Esophagus muscularis mucosa (tissue), 4 donors: ENCODE measurements at regions not wholly inside any gene's neighbourhood (a gene's known extent, or its start where the extent isn't known, plus 50 kb on each side); places are given as distances from the start of the nearest gene placed in this dataset.
"Not testable (repeated sequence)": the region's sequence is repeated elsewhere in the genome, so short reads cannot be mapped to it uniquely, and the experiment has no call there.

ENCODE experiments used
- DNase-seq: peaks from one replicate; pipeline ENCODE4 v3.0.0-alpha.2; 2017; ENCODE audit errors: extremely low spot score
- H3K27ac ChIP-seq, 4 donors: fragments of 200-600 bp; sonication (generic); replicated peaks in 1 of 4; 1 replicate in 3 of 4; 2 replicates in 1 of 4; pipeline ENCODE4 v1.5.1; 2016 to 2019; ENCODE audit warnings: mild to moderate bottlenecking in 1 of 4
- H3K27me3 ChIP-seq, 4 donors: fragments of 200-600 bp; sonication (generic); one replicate each; pipeline versions ENCODE4 v1.5.1 to v1.6.0; 2016 to 2019
- H3K36me3 ChIP-seq, 4 donors: fragments of 200-600 bp; sonication (generic); one replicate each; pipeline ENCODE4 v1.5.1; 2016 to 2019
- H3K4me1 ChIP-seq, 4 donors: fragments of 200-600 bp; sonication (generic); one replicate each; pipeline ENCODE4 v1.5.1; 2016 to 2019
- H3K4me3 ChIP-seq, 4 donors: fragments of 200-600 bp; sonication (generic); 1 replicate in 2 of 4; 2 replicates in 2 of 4; pipeline ENCODE4 v1.5.1; 2016 to 2019; ENCODE audit warnings: mild to moderate bottlenecking in 4 of 4, moderate library complexity in 1 of 4
- H3K9me3 ChIP-seq, 4 donors: fragments of 200-600 bp; sonication (generic); 1 replicate in 3 of 4; 2 replicates in 1 of 4; pipeline ENCODE4 v1.5.1; 2016 to 2019
- EP300 ChIP-seq: sonication (generic); formaldehyde crosslinking; IDR thresholded peaks from one replicate; pipeline ENCODE4 v1.6.1; 2017; ENCODE audit warnings: antibody characterized with exemption
- POLR2A ChIP-seq: fragments of 450-650 bp; IDR thresholded peaks from one replicate; pipeline ENCODE4 v1.6.1; 2017; ENCODE audit warnings: antibody characterized with exemption, moderate library complexity, mild to moderate bottlenecking, low read depth
- POLR2AphosphoS5 ChIP-seq, 2 donors: sonication (generic); formaldehyde crosslinking; IDR thresholded peaks; one replicate each; pipeline ENCODE4 v1.6.1; 2017; ENCODE audit warnings: antibody characterized with exemption in 2 of 2
- WGBS: methylation state at CpG from one replicate; pipeline ENCODE4 v1.1.5; 2018; 5-methylcytosine and 5-hydroxymethylcytosine counted together
- intact Hi-C: fragments of 100-400 bp; cut with DNase I; formaldehyde crosslinking; loops from one replicate; pipeline ENCODE4 v1.15.1; 2023
- TF ChIP-seq, protein P1 (sequence below), 3 experiments: fragments of 200-600 bp in 2 of 3; fragments of 450-650 bp in 1 of 3; sonication (generic) in 2 of 3; IDR thresholded peaks; one replicate each; pipeline ENCODE4 v1.5.1; 2017 to 2019; ENCODE audit warnings: antibody characterized with exemption in 3 of 3, mild to moderate bottlenecking in 2 of 3, moderate library complexity in 1 of 3

DNA sequence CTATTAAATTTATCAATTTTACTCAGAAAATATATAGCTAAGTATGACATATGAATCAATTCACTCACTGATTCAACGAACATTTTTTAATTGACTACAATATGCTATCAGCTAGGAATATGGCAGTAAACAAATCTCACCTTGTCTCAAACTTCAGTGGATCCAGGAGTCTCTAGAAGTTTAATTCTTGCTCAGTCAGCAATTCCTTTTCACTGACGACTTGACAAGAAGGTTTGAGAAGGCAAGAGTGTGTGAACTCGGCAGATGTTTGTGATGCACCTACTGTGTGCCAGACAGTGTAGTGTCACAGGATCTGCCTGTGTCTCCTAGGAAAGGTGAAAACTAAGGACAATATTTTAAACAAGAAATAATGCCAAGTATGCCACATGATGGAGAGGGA lies 4175.7 kb upstream of the OR11H1 start:
- H3K4me1 ChIP-seq, H3K4me3 ChIP-seq, H3K9me3 ChIP-seq, H3K27ac ChIP-seq, intact Hi-C loops, H3K36me3 ChIP-seq, H3K27me3 ChIP-seq, DNase-seq: not testable (repeated sequence)
- WGBS = 64% methylated on average over 3 of the region's 3 CpGs

DNA sequence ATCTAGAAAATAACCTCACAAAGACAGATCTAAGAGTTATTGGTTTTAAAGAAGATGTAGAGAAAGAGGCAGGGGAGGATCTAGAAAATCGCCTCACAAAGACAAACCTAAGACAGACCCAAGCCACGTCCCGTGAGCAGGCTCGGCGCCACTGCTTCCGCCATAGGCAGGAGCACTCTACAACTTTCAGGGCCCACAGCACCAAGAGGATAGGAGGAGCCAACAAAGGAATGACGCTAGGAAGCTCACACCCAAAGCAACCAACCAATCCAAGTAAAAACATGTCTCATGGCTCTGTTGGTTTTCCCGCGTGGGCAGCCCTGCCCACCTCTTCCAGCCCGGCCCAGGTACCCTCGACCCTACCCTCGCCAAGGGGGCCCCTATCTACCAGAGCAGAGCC lies 4167.4 kb upstream of the OR11H1 start:
- Histone ChIP-seq H3K27me3 (no peaks in the 10 kb centered on the region), H3K36me3 (no peaks in the 10 kb centered on the region), H3K27ac (no peak overlapping the region), H3K4me1 (no peaks in the 10 kb centered on the region), H3K9me3 (peaks cover 0 to 15% (median 0%) of the 10 kb centered on the region in 4 donors), H3K4me3 (no peak overlapping the region)
- 65% methylated on average over 12 of the region's 12 CpGs for WGBS
- DNase-seq = no peak
- intact Hi-C loops = no loop called here
- TF ChIP-seq, protein P1, sequence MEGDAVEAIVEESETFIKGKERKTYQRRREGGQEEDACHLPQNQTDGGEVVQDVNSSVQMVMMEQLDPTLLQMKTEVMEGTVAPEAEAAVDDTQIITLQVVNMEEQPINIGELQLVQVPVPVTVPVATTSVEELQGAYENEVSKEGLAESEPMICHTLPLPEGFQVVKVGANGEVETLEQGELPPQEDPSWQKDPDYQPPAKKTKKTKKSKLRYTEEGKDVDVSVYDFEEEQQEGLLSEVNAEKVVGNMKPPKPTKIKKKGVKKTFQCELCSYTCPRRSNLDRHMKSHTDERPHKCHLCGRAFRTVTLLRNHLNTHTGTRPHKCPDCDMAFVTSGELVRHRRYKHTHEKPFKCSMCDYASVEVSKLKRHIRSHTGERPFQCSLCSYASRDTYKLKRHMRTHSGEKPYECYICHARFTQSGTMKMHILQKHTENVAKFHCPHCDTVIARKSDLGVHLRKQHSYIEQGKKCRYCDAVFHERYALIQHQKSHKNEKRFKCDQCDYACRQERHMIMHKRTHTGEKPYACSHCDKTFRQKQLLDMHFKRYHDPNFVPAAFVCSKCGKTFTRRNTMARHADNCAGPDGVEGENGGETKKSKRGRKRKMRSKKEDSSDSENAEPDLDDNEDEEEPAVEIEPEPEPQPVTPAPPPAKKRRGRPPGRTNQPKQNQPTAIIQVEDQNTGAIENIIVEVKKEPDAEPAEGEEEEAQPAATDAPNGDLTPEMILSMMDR (IDR thresholded peaks at IDR 0.05) = no peak
- TF ChIP-seq EP300 (no peak), POLR2AphosphoS5 (IDR thresholded peaks at IDR 0.05) (no peak), POLR2A (no peak)

DNA sequence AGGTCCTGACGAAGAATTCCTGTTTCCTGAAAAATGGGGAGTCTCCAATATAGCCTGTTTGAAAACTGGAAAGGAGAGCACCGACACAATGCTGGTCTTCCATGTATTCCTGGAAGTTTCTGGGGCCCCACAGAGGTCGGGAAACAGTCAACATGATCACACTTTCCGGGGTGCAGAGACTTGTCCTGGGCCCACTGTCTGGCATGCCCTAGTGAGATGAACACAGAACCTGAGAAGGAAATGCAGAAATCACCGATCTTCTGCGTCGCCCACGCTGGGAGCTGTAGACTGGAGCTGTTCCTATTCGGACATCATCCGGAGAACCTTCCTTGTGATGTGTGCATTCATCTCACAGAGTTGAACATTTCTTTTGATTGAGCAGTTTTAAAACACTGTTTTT lies 4166.5 kb upstream of the OR11H1 start:
- DNase-seq, H3K36me3 ChIP-seq, H3K27ac ChIP-seq, intact Hi-C loops, H3K4me3 ChIP-seq, H3K27me3 ChIP-seq, H3K4me1 ChIP-seq: not testable (repeated sequence)
- H3K9me3 ChIP-seq = peaks cover 0 to 15% (median 0%) of the 10 kb centered on the region in 4 donors
- WGBS = 74% methylated on average over 10 of the region's 10 CpGs

DNA sequence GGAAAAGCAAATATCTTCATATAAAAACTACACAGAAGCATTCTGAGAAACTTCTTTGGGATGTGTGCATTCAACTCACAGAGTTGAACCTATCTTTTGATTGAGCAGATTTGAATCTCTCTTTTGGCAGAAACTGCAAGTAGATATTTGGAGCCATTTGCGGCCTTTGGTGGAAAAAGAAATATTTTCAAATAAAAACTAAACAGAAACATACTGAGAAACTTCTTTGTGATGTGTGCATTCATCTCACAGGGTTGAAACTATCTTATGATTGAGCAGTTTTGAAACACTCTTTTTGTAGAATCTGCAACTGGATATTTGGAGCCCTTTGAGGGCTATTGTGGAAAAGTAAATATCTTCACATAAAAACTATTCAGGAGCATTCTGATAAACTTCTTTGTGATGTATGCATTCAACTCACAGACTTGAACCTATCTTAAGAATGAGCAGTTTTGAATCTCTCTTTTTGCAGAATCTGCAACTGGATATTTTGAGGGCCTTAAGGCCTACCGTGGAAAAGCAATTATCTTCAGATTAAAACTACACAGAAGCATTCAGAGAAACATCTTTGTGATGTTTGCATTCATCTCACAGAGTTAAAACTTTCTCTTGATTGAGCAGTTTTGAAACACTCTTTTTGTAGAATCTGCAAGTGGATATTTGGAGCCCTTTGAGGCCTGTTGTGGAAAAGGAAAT lies 4158.2 kb upstream of the OR11H1 start:
- H3K4me1 ChIP-seq, H3K27me3 ChIP-seq, H3K27ac ChIP-seq, DNase-seq, intact Hi-C loops, H3K9me3 ChIP-seq, H3K36me3 ChIP-seq, H3K4me3 ChIP-seq: not testable (repeated sequence)
- WGBS = 70% methylated on average over 1 of the region's 2 CpGs

DNA sequence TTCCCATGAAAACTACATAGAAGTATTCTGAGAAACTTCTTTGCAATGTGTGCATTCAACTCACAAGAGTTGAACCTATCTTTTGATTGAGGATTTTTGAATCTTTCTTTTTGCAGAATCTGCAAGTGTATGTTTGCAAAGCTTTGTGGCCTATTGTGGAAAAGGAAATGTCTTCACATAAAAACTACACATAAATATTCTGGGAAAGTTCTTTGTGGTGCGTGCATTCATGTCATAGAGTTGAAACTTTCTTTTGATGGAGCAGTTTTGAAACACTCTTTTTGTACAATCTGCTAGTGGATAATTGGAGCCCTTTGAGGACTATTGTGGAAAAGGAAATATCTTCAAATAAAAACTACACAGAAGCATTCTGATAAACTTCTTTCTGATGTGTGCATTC lies 4157.7 kb upstream of the OR11H1 start:
- H3K36me3 ChIP-seq, H3K4me3 ChIP-seq, H3K4me1 ChIP-seq, H3K27ac ChIP-seq, intact Hi-C loops, H3K27me3 ChIP-seq, DNase-seq, H3K9me3 ChIP-seq: not testable (repeated sequence)
- WGBS = no CpG with 5 or more reads among the region's 1 CpG
